Keratinocyte (primary cell): ENCODE measurements at regions not wholly inside any gene's neighbourhood (a gene's known extent, or its start where the extent isn't known, plus 50 kb on each side); places are given as distances from the start of the nearest gene placed in this dataset.
"Not testable (repeated sequence)": the region's sequence is repeated elsewhere in the genome, so short reads cannot be mapped to it uniquely, and the experiment has no call there.

Experiments used
- DNase-seq: peaks from one replicate; pipeline ENCODE4 v3.0.0-alpha.2; 2011; ENCODE audit warnings: low read depth, missing footprints, low spot score
- FAIRE-seq: peaks from 2 replicates; lab custom pipeline; 2011; peaks lifted over from hg19 to GRCh38; lab: Jason Lieb, UNC
- H2AFZ ChIP-seq: 2 replicates; pipeline ENCODE4 v1.6.0; 2012; ENCODE audit warnings: low read length, control low read depth, inconsistent platforms; ENCODE audit not compliant: control insufficient read depth
- H3K27ac ChIP-seq: 2 replicates; pipeline ENCODE4 v1.5.1; 2011; ENCODE audit warnings: low read length; ENCODE audit not compliant: control insufficient read depth, insufficient read depth
- H3K27me3 ChIP-seq: 3 replicates; pipeline ENCODE4 v1.6.0; 2011; ENCODE audit warnings: low read length; ENCODE audit not compliant: control insufficient read depth, insufficient read depth; ENCODE audit errors: extremely low read depth
- H3K36me3 ChIP-seq, 2 experiments: 2 replicates in 1 of 2; 3 replicates in 1 of 2; pipeline ENCODE4 v1.5.1; 2011; ENCODE audit warnings: low read length in 2 of 2, mild to moderate bottlenecking in 1 of 2; ENCODE audit not compliant: control insufficient read depth in 2 of 2, insufficient read depth in 2 of 2; ENCODE audit errors: extremely low read depth in 1 of 2
- H3K4me1 ChIP-seq: 3 replicates; pipeline ENCODE4 v1.5.1; 2011; ENCODE audit warnings: low read length; ENCODE audit not compliant: control insufficient read depth, insufficient read depth; ENCODE audit errors: extremely low read depth
- H3K4me2 ChIP-seq: 3 replicates; pipeline ENCODE4 v1.6.0; 2011; ENCODE audit warnings: low read depth, low read length; ENCODE audit not compliant: control insufficient read depth, insufficient read depth; ENCODE audit errors: extremely low read depth
- H3K4me3 ChIP-seq, 3 experiments: fragments of 200-600 bp in 1 of 3; sonication (generic) in 1 of 3; 2 replicates in 2 of 3; 3 replicates in 1 of 3; pipeline ENCODE4 v1.5.1; 2011 to 2016; ENCODE audit warnings: low read length in 3 of 3, mild to moderate bottlenecking in 3 of 3, control low read depth in 2 of 3, inconsistent platforms in 1 of 3, low read depth in 1 of 3, mixed read lengths in 1 of 3, mixed run types in 1 of 3, moderate library complexity in 1 of 3; ENCODE audit not compliant: control insufficient read depth in 2 of 3, insufficient read depth in 2 of 3; ENCODE audit errors: extremely low read depth in 1 of 3
- H3K79me2 ChIP-seq: 2 replicates; pipeline ENCODE4 v1.6.0; 2012; ENCODE audit warnings: low read length; ENCODE audit not compliant: control insufficient read depth, insufficient read depth
- H3K9ac ChIP-seq: 3 replicates; pipeline ENCODE4 v1.6.0; 2011; ENCODE audit warnings: low read length; ENCODE audit not compliant: control insufficient read depth, insufficient read depth; ENCODE audit errors: extremely low read depth
- H3K9me1 ChIP-seq: 3 replicates; pipeline ENCODE4 v1.6.0; 2011; ENCODE audit warnings: low read length; ENCODE audit not compliant: control insufficient read depth, insufficient read depth; ENCODE audit errors: extremely low read depth
- H3K9me3 ChIP-seq: 2 replicates; pipeline ENCODE4 v1.5.1; 2012; ENCODE audit warnings: low read depth, low read length; ENCODE audit not compliant: control insufficient read depth
- H4K20me1 ChIP-seq: 3 replicates; pipeline ENCODE4 v1.6.0; 2011; ENCODE audit warnings: low read length; ENCODE audit not compliant: control insufficient read depth, insufficient read depth; ENCODE audit errors: extremely low read depth
- CTCF ChIP-seq, 3 experiments: IDR thresholded peaks in 1 of 3; conservative IDR thresholded peaks in 1 of 3; optimal IDR thresholded peaks in 1 of 3; 2 replicates in 2 of 3; 3 replicates in 1 of 3; pipeline versions ENCODE3 to v1.5.1; 2011; ENCODE audit warnings: low read length in 3 of 3, mild to moderate bottlenecking in 3 of 3, moderate library complexity in 2 of 3, control low read depth in 1 of 3, inconsistent platforms in 1 of 3; ENCODE audit not compliant: insufficient read depth in 2 of 3; ENCODE audit errors: extremely low read depth in 1 of 3
- EZH2 ChIP-seq: IDR thresholded peaks from one replicate; pipeline ENCODE4 v1.6.1; 2012; ENCODE audit warnings: inconsistent platforms, mild to moderate bottlenecking, low read length, moderate library complexity
- dilution Hi-C: fragments of 300-500 bp; cut with MboI; formaldehyde crosslinking; loops from one replicate; pipeline ENCODE4 v1.7.0; 2020; ENCODE audit warnings: low sequenced_read_pairs; ENCODE audit not compliant: extremely low pct_ligation_motif_present

GRCh38 chr6:85751374-85752055 is 108.8 kb upstream of the SYNCRIP start:
- Histone ChIP-seq H3K27me3 (no peaks in the 10 kb centered on the region), H3K9me3 (no peaks in the 10 kb centered on the region), H2AFZ (no peak overlapping the region), H3K36me3 (no peaks in the 10 kb centered on the region), H4K20me1 (no peaks in the 10 kb centered on the region), H3K9me1 (no peaks in the 10 kb centered on the region), H3K79me2 (no peaks in the 10 kb centered on the region), H3K27ac (no peak overlapping the region), H3K4me3 (no peak overlapping the region), H3K4me1 (no peaks in the 10 kb centered on the region), H3K9ac (no peak overlapping the region), H3K4me2 (no peak overlapping the region)
- TF ChIP-seq EZH2 (no peak), CTCF (optimal IDR thresholded peaks at IDR 0.05 in 1 of 3, IDR thresholded peaks at IDR 0.05 in 1 of 3, conservative IDR thresholded peaks at IDR 0.05 in 1 of 3; ENCODE audit: extremely low read depth in 1 of 3, insufficient read depth in 2 of 3, low read length in 3 of 3) (no peak)
- dilution Hi-C loops = no loop called here
- no peak for FAIRE-seq
- no peak for DNase-seq

GRCh38 chr6:85750146-85750545 is 107.5 kb upstream of the SYNCRIP start:
- H3K79me2 ChIP-seq, H3K4me3 ChIP-seq: not testable (repeated sequence)

GRCh38 chr6:85749236-85749635 is 106.5 kb upstream of the SYNCRIP start:
- Histone ChIP-seq H3K4me3 (no peak overlapping the region), H3K27me3 (no peaks in the 10 kb centered on the region), H4K20me1 (no peaks in the 10 kb centered on the region), H3K36me3 (no peaks in the 10 kb centered on the region), H2AFZ (no peak overlapping the region), H3K4me1 (no peaks in the 10 kb centered on the region), H3K79me2 (no peaks in the 10 kb centered on the region), H3K9me1 (no peaks in the 10 kb centered on the region), H3K9ac (no peak overlapping the region), H3K27ac (no peak overlapping the region), H3K4me2 (no peak overlapping the region), H3K9me3 (no peaks in the 10 kb centered on the region)
- DNase-seq (no peak), FAIRE-seq (no peak)
- dilution Hi-C loops = no loop called here
- TF ChIP-seq EZH2 (no peak), CTCF (optimal IDR thresholded peaks at IDR 0.05 in 1 of 3, IDR thresholded peaks at IDR 0.05 in 1 of 3, conservative IDR thresholded peaks at IDR 0.05 in 1 of 3; ENCODE audit: extremely low read depth in 1 of 3, insufficient read depth in 2 of 3, low read length in 3 of 3) (no peak)

More at GRCh38 chr6:85750146-85750545, 107.5 kb upstream of the SYNCRIP start:
- H3K4me2 ChIP-seq, H3K4me1 ChIP-seq, FAIRE-seq, H3K9me3 ChIP-seq, H3K9me1 ChIP-seq, H3K9ac ChIP-seq, DNase-seq, H3K27me3 ChIP-seq, H3K36me3 ChIP-seq, H2AFZ ChIP-seq, H3K27ac ChIP-seq, H4K20me1 ChIP-seq, dilution Hi-C loops: not testable (repeated sequence)
